ENCODE measurements at regions not wholly inside any gene's neighbourhood (a gene's known extent, or its start where the extent isn't known, plus 50 kb on each side); places are given as distances from the start of the nearest gene placed in this dataset.

DNA sequence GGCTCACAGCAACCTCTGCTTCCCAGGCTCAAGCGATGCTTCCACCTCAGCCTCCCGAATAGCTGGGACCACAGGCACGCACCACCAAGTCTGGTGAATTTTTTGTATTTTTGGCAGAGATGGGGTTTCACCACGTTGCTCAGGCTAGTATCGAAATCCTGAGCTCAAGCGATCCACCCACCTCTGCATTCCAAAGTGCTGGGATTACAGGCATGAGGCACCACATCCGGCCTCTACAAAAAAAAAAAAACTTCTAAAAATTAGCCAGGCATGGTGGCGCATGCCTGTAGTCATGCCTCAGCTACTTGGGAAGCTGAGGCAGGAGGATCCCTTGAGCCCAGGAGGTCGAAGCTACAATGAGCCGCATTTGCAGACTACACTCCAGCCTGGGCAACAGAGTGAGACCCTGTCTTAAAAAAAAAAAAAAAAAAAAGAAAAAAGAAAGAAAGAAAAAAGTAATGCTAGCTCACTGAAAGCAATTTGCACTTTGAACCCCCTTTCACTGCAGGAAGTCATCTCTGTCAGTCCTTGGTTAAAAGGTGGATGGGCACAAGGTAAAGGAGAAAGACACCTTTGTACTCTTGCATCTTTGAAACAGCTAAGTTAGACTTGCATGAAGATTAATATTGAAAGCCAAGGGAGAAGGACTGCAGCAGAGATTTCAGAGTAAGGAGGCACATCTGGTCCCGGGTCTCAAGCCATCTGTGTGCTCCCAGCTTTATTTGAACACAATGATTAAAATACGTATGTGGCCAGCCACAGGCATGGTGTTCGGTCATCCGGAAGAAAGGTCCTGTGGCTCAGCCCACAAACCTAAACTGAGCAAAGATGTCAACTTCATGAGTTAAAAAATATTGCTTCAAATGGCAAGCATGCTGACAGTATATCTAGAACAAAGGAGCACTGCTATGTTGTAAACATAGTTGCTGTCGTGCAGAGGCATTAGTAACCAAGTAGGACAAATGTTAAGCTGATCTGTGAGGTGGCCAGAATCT lies 103.8 kb upstream of the HMGA2 start:
- TF ChIP-seq, protein P1, sequence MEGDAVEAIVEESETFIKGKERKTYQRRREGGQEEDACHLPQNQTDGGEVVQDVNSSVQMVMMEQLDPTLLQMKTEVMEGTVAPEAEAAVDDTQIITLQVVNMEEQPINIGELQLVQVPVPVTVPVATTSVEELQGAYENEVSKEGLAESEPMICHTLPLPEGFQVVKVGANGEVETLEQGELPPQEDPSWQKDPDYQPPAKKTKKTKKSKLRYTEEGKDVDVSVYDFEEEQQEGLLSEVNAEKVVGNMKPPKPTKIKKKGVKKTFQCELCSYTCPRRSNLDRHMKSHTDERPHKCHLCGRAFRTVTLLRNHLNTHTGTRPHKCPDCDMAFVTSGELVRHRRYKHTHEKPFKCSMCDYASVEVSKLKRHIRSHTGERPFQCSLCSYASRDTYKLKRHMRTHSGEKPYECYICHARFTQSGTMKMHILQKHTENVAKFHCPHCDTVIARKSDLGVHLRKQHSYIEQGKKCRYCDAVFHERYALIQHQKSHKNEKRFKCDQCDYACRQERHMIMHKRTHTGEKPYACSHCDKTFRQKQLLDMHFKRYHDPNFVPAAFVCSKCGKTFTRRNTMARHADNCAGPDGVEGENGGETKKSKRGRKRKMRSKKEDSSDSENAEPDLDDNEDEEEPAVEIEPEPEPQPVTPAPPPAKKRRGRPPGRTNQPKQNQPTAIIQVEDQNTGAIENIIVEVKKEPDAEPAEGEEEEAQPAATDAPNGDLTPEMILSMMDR (IDR thresholded peaks at IDR 0.05) = no peak
- TF ChIP-seq POLR2A (IDR thresholded peaks at IDR 0.05; ENCODE audit: low read depth) = no peak
- no peak for TF ChIP-seq POLR2AphosphoS5 (IDR thresholded peaks at IDR 0.05)
- TF ChIP-seq EP300 (IDR thresholded peaks at IDR 0.05) = no peak
